KMS-11 (cell line): ENCODE measurements at regions not wholly inside any gene's neighbourhood (a gene's known extent, or its start where the extent isn't known, plus 50 kb on each side); places are given as distances from the start of the nearest gene placed in this dataset.

Source experiments
- H2AFZ ChIP-seq: fragments of 200-600 bp; sonication (generic); 2 replicates; pipeline ENCODE4 v1.6.1; 2016; ENCODE audit warnings: antibody characterized with exemption, mixed run types, low read depth
- H3K27ac ChIP-seq: fragments of 200-600 bp; sonication (generic); 2 replicates; pipeline ENCODE4 v1.6.1; 2016; ENCODE audit warnings: mild to moderate bottlenecking, mixed run types
- H3K27me3 ChIP-seq: fragments of 200-600 bp; sonication (generic); 2 replicates; pipeline ENCODE4 v1.6.1; 2017; ENCODE audit warnings: mild to moderate bottlenecking, low read depth, mixed run types, moderate library complexity; ENCODE audit not compliant: insufficient read depth
- H3K36me3 ChIP-seq: fragments of 200-600 bp; sonication (generic); 2 replicates; pipeline ENCODE4 v1.6.1; 2017; ENCODE audit warnings: mild to moderate bottlenecking, mixed run types; ENCODE audit not compliant: insufficient read depth
- H3K4me1 ChIP-seq: fragments of 200-600 bp; sonication (generic); 2 replicates; pipeline ENCODE4 v1.6.1; 2016; ENCODE audit warnings: mild to moderate bottlenecking, low read depth, mixed run types; ENCODE audit not compliant: poor library complexity, severe bottlenecking
- H3K4me2 ChIP-seq: fragments of 200-600 bp; sonication (generic); 2 replicates; pipeline ENCODE4 v1.7.0; 2016; ENCODE audit warnings: mild to moderate bottlenecking, mixed run types
- H3K4me3 ChIP-seq: fragments of 200-600 bp; sonication (generic); IDR thresholded peaks from 2 replicates; pipeline ENCODE4 v1.6.1; 2017; ENCODE audit warnings: low read depth, low read length, mixed read lengths; ENCODE audit not compliant: insufficient read depth
- H3K79me2 ChIP-seq: fragments of 200-600 bp; sonication (generic); 2 replicates; pipeline ENCODE4 v1.6.1; 2016; ENCODE audit warnings: low read depth, mixed run types; ENCODE audit not compliant: insufficient read depth
- H3K9ac ChIP-seq: fragments of 200-600 bp; sonication (generic); 2 replicates; pipeline ENCODE4 v1.6.1; 2016; ENCODE audit warnings: mild to moderate bottlenecking, mixed run types
- H4K20me1 ChIP-seq: fragments of 200-600 bp; sonication (generic); 2 replicates; pipeline ENCODE4 v1.6.1; 2016; ENCODE audit warnings: mild to moderate bottlenecking, mixed run types; ENCODE audit not compliant: insufficient read depth
- TF ChIP-seq, protein P1 (sequence below): fragments of 200-600 bp; sonication (generic); conservative IDR thresholded peaks from 2 replicates; pipeline ENCODE4 v1.6.1; 2017; ENCODE audit warnings: low read depth, mild to moderate bottlenecking, antibody characterized with exemption, low read length, moderate library complexity, mixed read lengths

DNA sequence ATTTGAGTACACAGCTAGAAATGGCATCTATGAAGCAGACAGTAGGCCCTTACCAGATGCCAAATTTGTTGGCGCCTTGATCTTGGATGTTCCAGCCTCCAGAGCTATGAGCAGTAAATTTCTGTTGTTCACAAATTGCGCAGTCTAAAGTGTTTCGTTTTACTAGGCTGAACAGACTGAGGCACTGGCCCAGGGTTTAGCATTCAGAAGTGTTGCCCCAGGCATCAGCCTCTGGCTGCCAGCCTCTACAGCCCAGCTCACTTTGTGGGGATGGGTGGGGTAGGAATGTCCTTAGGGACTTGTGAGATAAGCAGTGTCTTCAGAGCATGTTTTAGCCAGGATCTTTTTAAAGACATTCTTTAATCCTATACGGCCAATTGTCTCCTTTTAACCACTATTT lies 51.5 kb upstream of the MGAT5 start:
- TF ChIP-seq, protein P1, sequence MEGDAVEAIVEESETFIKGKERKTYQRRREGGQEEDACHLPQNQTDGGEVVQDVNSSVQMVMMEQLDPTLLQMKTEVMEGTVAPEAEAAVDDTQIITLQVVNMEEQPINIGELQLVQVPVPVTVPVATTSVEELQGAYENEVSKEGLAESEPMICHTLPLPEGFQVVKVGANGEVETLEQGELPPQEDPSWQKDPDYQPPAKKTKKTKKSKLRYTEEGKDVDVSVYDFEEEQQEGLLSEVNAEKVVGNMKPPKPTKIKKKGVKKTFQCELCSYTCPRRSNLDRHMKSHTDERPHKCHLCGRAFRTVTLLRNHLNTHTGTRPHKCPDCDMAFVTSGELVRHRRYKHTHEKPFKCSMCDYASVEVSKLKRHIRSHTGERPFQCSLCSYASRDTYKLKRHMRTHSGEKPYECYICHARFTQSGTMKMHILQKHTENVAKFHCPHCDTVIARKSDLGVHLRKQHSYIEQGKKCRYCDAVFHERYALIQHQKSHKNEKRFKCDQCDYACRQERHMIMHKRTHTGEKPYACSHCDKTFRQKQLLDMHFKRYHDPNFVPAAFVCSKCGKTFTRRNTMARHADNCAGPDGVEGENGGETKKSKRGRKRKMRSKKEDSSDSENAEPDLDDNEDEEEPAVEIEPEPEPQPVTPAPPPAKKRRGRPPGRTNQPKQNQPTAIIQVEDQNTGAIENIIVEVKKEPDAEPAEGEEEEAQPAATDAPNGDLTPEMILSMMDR: no peak
- no peaks in the 10 kb centered on the region for H4K20me1 ChIP-seq
- H3K36me3 ChIP-seq: no peaks in the 10 kb centered on the region
- H3K4me2 ChIP-seq: no peak overlapping the region
- no peak overlapping the region for H2AFZ ChIP-seq
- H3K9ac ChIP-seq: no peak overlapping the region
- H3K4me3 ChIP-seq: no peak overlapping the region
- peaks cover 67% of the 10 kb centered on the region for H3K79me2 ChIP-seq
- H3K27ac ChIP-seq: no peak overlapping the region
- peaks cover 80% of the 10 kb centered on the region for H3K4me1 ChIP-seq
- no peaks in the 10 kb centered on the region for H3K27me3 ChIP-seq

DNA sequence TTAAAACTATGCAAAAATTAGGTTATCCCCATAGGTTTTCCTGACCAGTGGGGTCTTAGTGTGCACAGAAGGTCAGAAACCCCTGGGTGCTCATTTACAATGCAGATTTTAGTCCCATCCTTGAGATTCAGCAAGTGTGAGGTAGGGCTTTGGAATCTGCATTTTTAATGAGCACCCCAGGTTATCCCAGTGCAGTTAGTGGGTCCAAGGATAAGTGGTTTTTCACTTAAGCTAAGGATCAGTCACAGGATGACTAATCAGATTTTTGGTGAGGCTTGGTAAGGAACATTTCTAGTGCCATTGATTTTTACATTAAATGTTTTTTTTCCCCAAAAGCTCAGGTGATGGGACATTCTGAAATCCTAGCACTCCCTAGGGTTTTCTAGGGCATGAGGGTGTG lies 50.7 kb upstream of the MGAT5 start:
- no peaks in the 10 kb centered on the region for H3K36me3 ChIP-seq
- peaks cover 80% of the 10 kb centered on the region for H3K4me1 ChIP-seq
- no peak overlapping the region for H3K9ac ChIP-seq
- no peak overlapping the region for H3K4me2 ChIP-seq
- H4K20me1 ChIP-seq: peaks cover 3% of the 10 kb centered on the region; the same call in 1 of the 2 replicates
- H3K27ac ChIP-seq: no peak overlapping the region
- no peaks in the 10 kb centered on the region for H3K27me3 ChIP-seq
- no peak overlapping the region for H3K4me3 ChIP-seq
- H2AFZ ChIP-seq: no peak overlapping the region
- peaks cover 63% of the 10 kb centered on the region for H3K79me2 ChIP-seq
- TF ChIP-seq, protein P1: no peak
